Neural progenitor cell (in vitro differentiated cells): ENCODE measurements at regions not wholly inside any gene's neighbourhood (a gene's known extent, or its start where the extent isn't known, plus 50 kb on each side); places are given as distances from the start of the nearest gene placed in this dataset.

Experiments
- EZH2 ChIP-seq: fragments of 200-600 bp; sonication (generic); IDR thresholded peaks from 2 replicates; pipeline ENCODE4 v1.6.1; 2017; ENCODE audit warnings: antibody characterized with exemption, mild to moderate bottlenecking, moderate library complexity
- TF ChIP-seq, protein P1 (sequence below): fragments of 200-600 bp; sonication (generic); IDR thresholded peaks from 2 replicates; pipeline ENCODE4 v1.5.1; 2017; ENCODE audit warnings: antibody characterized with exemption, mild to moderate bottlenecking

DNA sequence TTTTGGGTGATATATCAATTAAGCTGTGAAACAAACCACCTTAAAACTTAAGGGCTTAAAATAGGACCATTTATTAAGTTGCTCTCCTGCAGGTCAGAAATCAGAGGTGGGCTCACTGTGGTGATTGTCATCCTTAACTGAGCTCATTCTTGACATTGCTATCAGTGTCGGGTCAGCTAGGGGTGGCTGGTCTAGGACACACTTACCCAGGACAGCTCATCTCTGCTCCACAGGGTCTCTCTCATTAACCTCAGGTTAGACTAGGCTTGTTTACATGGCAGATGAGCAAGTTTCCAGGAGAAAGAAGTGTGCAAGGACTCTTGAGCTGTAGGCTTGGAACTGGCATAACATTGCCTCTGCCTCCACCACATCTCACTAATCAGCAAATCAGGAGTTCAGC lies 601.0 kb upstream of the RAG2 start:
- TF ChIP-seq, protein P1, sequence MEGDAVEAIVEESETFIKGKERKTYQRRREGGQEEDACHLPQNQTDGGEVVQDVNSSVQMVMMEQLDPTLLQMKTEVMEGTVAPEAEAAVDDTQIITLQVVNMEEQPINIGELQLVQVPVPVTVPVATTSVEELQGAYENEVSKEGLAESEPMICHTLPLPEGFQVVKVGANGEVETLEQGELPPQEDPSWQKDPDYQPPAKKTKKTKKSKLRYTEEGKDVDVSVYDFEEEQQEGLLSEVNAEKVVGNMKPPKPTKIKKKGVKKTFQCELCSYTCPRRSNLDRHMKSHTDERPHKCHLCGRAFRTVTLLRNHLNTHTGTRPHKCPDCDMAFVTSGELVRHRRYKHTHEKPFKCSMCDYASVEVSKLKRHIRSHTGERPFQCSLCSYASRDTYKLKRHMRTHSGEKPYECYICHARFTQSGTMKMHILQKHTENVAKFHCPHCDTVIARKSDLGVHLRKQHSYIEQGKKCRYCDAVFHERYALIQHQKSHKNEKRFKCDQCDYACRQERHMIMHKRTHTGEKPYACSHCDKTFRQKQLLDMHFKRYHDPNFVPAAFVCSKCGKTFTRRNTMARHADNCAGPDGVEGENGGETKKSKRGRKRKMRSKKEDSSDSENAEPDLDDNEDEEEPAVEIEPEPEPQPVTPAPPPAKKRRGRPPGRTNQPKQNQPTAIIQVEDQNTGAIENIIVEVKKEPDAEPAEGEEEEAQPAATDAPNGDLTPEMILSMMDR: no peak
- no peak for TF ChIP-seq EZH2
